ENCODE measurements at regions not wholly inside any gene's neighbourhood (a gene's known extent, or its start where the extent isn't known, plus 50 kb on each side); places are given as distances from the start of the nearest gene placed in this dataset.

DNA sequence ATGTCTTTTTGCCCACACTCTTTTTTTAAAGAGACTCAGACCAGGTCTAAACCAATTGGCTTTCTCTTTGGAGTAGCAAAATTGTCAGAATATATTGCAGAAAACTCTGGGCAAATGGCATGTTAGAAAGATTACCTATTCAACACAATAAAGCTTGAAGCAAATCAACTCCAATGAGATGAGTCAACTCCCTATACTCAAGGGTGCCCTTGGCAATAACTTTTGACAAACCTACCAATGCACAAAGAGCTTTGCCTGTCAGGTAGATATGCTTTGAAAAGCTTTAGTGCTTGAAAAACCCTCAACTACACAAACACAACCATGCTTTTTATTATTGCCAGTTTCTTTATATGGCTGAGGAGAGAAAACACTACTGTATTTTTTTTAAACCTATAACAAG is 137.7 kb upstream of the GRM7 start:
- Histone ChIP-seq H3K27me3 (ENCODE audit: insufficient read depth, low read depth) (no peaks in the 10 kb centered on the region), H3K4me2 (no peak overlapping the region), H3K27ac (no peak overlapping the region), H3K9me2 (ENCODE audit: insufficient read depth) (no peaks in the 10 kb centered on the region), H3K4me1 (replicated peaks; ENCODE audit: insufficient read depth) (no peaks in the 10 kb centered on the region), H3K79me2 (ENCODE audit: low read depth) (no peaks in the 10 kb centered on the region), H3K9me3 (ENCODE audit: insufficient read depth, low read depth) (no peaks in the 10 kb centered on the region), H4K20me1 (ENCODE audit: insufficient read depth) (no peaks in the 10 kb centered on the region), H3F3A (ENCODE audit: insufficient read depth, low read depth) (no peaks in the 10 kb centered on the region), H3K4me3 (no peak overlapping the region), H3K36me3 (ENCODE audit: low read depth) (no peaks in the 10 kb centered on the region), H2AFZ (no peak overlapping the region)
- TF ChIP-seq EZH2 (IDR thresholded peaks at IDR 0.05; ENCODE audit: low read depth) = no peak
- TF ChIP-seq, protein P1, sequence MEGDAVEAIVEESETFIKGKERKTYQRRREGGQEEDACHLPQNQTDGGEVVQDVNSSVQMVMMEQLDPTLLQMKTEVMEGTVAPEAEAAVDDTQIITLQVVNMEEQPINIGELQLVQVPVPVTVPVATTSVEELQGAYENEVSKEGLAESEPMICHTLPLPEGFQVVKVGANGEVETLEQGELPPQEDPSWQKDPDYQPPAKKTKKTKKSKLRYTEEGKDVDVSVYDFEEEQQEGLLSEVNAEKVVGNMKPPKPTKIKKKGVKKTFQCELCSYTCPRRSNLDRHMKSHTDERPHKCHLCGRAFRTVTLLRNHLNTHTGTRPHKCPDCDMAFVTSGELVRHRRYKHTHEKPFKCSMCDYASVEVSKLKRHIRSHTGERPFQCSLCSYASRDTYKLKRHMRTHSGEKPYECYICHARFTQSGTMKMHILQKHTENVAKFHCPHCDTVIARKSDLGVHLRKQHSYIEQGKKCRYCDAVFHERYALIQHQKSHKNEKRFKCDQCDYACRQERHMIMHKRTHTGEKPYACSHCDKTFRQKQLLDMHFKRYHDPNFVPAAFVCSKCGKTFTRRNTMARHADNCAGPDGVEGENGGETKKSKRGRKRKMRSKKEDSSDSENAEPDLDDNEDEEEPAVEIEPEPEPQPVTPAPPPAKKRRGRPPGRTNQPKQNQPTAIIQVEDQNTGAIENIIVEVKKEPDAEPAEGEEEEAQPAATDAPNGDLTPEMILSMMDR (conservative IDR thresholded peaks at IDR 0.05) = no peak
- CTCF ChIA-PET = interaction anchor here (0.6 kb wide), 1 partner anchor 572 kb away, joined by 10 read pairs; no protein-coding TSS in a partner anchor
- DNase-seq = no peak
- BruUV-seq (replicated peaks) = no TSS peak
- intact Hi-C loops (cut with micrococcal nuclease; ENCODE audit: unreplicated experiment) = no loop called here
- POLR2A ChIA-PET (ENCODE audit: unreplicated experiment) = no interaction called here

DNA sequence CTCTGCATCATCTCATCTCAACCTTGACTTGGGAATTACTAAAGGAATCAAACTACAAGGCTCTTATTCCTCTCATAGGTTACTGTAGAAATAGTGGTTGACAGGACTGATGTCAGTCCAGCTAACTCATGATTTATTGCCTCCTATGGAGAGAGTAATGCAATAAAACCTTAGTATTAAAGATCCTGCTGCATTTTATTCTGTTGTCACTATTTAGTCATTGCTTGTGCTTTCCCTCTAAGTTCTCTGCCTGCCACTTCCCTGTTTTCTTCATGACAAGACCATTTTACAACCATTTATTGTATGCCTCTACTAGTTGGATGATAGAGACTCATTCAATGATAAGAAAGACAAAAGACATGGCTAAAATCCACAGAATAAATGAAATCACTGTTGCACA is 134.1 kb upstream of the GRM7 start:
- BruUV-seq (replicated peaks) = no TSS peak
- Histone ChIP-seq H3K79me2 (ENCODE audit: low read depth) (no peaks in the 10 kb centered on the region), H3K4me1 (replicated peaks; ENCODE audit: insufficient read depth) (no peaks in the 10 kb centered on the region), H3K27me3 (ENCODE audit: insufficient read depth, low read depth) (no peaks in the 10 kb centered on the region), H3K4me3 (no peak overlapping the region), H3K36me3 (ENCODE audit: low read depth) (no peaks in the 10 kb centered on the region), H4K20me1 (ENCODE audit: insufficient read depth) (no peaks in the 10 kb centered on the region), H3K9me3 (ENCODE audit: insufficient read depth, low read depth) (no peaks in the 10 kb centered on the region), H3K27ac (no peak overlapping the region), H3F3A (ENCODE audit: insufficient read depth, low read depth) (no peaks in the 10 kb centered on the region), H2AFZ (no peak overlapping the region), H3K4me2 (no peak overlapping the region), H3K9me2 (ENCODE audit: insufficient read depth) (no peaks in the 10 kb centered on the region)
- DNase-seq = no peak
- ChIA-PET CTCF (no interaction called here), POLR2A (ENCODE audit: unreplicated experiment) (no interaction called here)
- TF ChIP-seq EZH2 (IDR thresholded peaks at IDR 0.05; ENCODE audit: low read depth) = no peak
- TF ChIP-seq, protein P1 (conservative IDR thresholded peaks at IDR 0.05) = no peak
- intact Hi-C loops (cut with micrococcal nuclease; ENCODE audit: unreplicated experiment) = no loop called here

DNA sequence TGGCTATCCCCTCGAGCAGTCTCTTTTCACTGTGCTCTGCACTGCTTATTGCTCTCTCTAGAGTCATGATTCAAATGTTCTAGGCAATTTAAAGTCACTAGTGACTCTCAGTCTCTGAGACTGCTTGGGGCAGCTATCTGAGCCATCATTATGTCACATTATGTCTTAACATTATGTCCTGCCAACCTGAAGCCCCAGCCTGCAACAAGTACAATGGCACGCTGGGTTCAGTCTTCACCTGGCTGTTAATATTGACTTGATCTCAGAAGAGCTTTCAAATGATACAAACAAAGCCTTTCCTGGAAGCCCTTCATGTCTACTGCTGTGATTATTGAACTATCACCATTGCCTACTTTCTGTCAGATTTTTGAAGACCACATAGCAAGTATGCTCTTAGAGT is 128.1 kb upstream of the GRM7 start:
- Histone ChIP-seq H3K4me2 (no peak overlapping the region), H3K9me3 (ENCODE audit: insufficient read depth, low read depth) (no peaks in the 10 kb centered on the region), H3K4me3 (no peak overlapping the region), H3K9me2 (ENCODE audit: insufficient read depth) (no peaks in the 10 kb centered on the region), H3K4me1 (replicated peaks; ENCODE audit: insufficient read depth) (no peaks in the 10 kb centered on the region), H2AFZ (no peak overlapping the region), H3K36me3 (ENCODE audit: low read depth) (no peaks in the 10 kb centered on the region), H3K79me2 (ENCODE audit: low read depth) (no peaks in the 10 kb centered on the region), H3K27me3 (ENCODE audit: insufficient read depth, low read depth) (no peaks in the 10 kb centered on the region), H3K27ac (no peak overlapping the region), H4K20me1 (ENCODE audit: insufficient read depth) (no peaks in the 10 kb centered on the region), H3F3A (ENCODE audit: insufficient read depth, low read depth) (no peaks in the 10 kb centered on the region)
- TF ChIP-seq, protein P1 (conservative IDR thresholded peaks at IDR 0.05) = no peak
- TF ChIP-seq EZH2 (IDR thresholded peaks at IDR 0.05; ENCODE audit: low read depth) = no peak
- ChIA-PET POLR2A (ENCODE audit: unreplicated experiment) (no interaction called here), CTCF (no interaction called here)
- intact Hi-C loops (cut with micrococcal nuclease; ENCODE audit: unreplicated experiment) = no loop called here
- no TSS peak for BruUV-seq (replicated peaks)
- DNase-seq = no peak
